ENCODE measurements at regions not wholly inside any gene's neighbourhood (a gene's known extent, or its start where the extent isn't known, plus 50 kb on each side); places are given as distances from the start of the nearest gene placed in this dataset.
A peak's percentile ranks its signal among the peaks of the same experiment; 100 is the strongest.
"Not testable (repeated sequence)": the region's sequence is repeated elsewhere in the genome, so short reads cannot be mapped to it uniquely, and the experiment has no call there.

DNA sequence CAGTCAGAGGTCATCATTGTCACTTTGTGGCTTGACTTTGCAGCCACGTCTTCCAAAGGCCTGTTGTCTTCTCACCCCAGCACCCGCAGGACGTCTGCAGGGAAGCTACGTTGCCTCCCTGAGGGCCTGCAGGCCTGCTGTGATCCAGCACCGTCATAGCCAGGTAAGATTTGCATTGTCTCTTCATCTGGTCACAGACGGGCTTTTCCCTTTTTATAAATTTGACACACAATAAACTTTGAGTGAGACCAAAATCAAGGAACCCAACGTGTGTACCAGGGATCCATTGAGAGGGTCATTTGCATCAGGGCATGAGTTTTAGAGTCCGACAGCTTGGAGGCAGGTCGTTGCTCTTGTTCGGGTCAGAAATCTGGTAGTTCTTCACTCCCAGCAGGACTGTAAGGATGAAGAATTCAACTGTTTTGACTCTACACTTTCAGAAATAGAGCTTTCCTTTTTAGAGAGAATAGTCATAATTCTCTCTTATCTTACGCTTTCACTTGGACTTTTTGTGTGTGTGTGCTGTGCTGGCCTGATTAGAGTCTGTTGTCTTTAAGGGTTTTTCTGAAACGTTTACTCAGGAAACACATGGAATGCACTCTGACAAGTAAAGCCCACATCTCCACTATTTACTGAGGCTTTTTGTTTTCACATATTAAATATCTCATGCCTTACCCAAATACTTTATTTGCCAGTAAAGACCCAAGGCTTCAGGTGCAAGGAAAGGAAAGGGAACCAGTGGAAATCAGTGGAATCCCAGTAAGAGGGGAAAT lies 177.2 kb upstream of the TAB2 start:
- Mint-ChIP-seq H3K9me3 (ENCODE audit: unreplicated experiment) (no peaks in the 10 kb centered on the region), H3K4me3 (ENCODE audit: unreplicated experiment) (no peak overlapping the region), H3K36me3 (ENCODE audit: low read depth, unreplicated experiment) (no peaks in the 10 kb centered on the region), H3K27ac (ENCODE audit: unreplicated experiment) (peak overlapping the region; percentile 89), H3K27me3 (ENCODE audit: unreplicated experiment) (no peaks in the 10 kb centered on the region), H3K4me1 (ENCODE audit: unreplicated experiment) (peaks cover 17% of the 10 kb centered on the region)
- no peak for DNase-seq (ENCODE audit: low spot score)
- TF ChIP-seq, protein P1, sequence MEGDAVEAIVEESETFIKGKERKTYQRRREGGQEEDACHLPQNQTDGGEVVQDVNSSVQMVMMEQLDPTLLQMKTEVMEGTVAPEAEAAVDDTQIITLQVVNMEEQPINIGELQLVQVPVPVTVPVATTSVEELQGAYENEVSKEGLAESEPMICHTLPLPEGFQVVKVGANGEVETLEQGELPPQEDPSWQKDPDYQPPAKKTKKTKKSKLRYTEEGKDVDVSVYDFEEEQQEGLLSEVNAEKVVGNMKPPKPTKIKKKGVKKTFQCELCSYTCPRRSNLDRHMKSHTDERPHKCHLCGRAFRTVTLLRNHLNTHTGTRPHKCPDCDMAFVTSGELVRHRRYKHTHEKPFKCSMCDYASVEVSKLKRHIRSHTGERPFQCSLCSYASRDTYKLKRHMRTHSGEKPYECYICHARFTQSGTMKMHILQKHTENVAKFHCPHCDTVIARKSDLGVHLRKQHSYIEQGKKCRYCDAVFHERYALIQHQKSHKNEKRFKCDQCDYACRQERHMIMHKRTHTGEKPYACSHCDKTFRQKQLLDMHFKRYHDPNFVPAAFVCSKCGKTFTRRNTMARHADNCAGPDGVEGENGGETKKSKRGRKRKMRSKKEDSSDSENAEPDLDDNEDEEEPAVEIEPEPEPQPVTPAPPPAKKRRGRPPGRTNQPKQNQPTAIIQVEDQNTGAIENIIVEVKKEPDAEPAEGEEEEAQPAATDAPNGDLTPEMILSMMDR (IDR thresholded peaks at IDR 0.05; ENCODE audit: unreplicated experiment) = no peak

DNA sequence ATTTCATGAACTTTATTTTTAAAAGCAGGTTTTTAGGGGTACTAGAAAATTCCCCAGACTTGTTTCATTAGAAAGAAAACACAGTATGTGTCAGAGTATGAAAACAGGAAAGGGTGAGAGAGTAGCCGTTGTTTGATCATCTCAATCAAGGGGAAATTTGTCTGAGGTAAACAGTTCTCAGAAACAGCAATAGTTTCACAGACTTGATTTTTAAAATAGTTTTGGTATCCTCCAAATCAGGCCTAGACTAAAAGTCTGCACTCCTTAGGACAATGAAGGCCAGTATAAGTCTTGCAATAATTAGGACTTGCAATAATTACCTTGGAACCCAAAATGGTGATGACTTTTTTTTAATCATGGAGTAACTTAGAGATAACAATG lies 176.6 kb upstream of the TAB2 start:
- Mint-ChIP-seq H3K4me1 (ENCODE audit: unreplicated experiment) (peaks cover 17% of the 10 kb centered on the region), H3K27ac (ENCODE audit: unreplicated experiment) (peak overlapping the region; percentile 89), H3K4me3 (ENCODE audit: unreplicated experiment) (no peak overlapping the region), H3K9me3 (ENCODE audit: unreplicated experiment) (no peaks in the 10 kb centered on the region), H3K36me3 (ENCODE audit: low read depth, unreplicated experiment) (no peaks in the 10 kb centered on the region), H3K27me3 (ENCODE audit: unreplicated experiment) (no peaks in the 10 kb centered on the region)
- TF ChIP-seq, protein P1 (IDR thresholded peaks at IDR 0.05; ENCODE audit: unreplicated experiment) = no peak
- no peak for DNase-seq (ENCODE audit: low spot score)

DNA sequence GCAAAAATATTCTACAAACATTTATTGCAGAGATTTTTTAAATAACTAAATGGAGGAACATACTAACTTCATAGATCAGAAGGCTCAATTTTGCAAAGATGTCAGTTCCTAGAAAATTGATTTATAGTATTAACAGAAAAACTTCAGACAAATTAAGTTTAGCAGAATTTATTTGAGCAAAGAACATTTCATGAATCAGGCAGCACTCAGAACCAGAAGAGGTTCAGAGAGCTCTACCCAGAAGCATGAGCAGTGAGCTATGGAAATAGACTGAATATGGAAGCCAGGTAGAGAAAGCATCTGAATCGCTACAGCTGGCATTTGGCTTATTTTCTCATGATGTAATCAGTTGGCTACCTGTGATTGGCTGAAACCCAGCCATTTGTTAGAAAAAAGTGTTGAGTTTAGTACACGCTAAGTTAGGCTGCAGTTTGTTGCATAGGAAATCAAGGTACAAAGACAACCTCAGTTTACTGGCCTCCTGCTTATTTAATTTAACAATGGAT lies 174.5 kb upstream of the TAB2 start:
- Mint-ChIP-seq H3K4me1 (ENCODE audit: unreplicated experiment) (peaks cover 17% of the 10 kb centered on the region), H3K27me3 (ENCODE audit: unreplicated experiment) (no peaks in the 10 kb centered on the region), H3K36me3 (ENCODE audit: low read depth, unreplicated experiment) (no peaks in the 10 kb centered on the region), H3K27ac (ENCODE audit: unreplicated experiment) (no peak overlapping the region), H3K4me3 (ENCODE audit: unreplicated experiment) (no peak overlapping the region), H3K9me3 (ENCODE audit: unreplicated experiment) (no peaks in the 10 kb centered on the region)
- DNase-seq (ENCODE audit: low spot score) = no peak
- TF ChIP-seq, protein P1 (IDR thresholded peaks at IDR 0.05; ENCODE audit: unreplicated experiment) = no peak

DNA sequence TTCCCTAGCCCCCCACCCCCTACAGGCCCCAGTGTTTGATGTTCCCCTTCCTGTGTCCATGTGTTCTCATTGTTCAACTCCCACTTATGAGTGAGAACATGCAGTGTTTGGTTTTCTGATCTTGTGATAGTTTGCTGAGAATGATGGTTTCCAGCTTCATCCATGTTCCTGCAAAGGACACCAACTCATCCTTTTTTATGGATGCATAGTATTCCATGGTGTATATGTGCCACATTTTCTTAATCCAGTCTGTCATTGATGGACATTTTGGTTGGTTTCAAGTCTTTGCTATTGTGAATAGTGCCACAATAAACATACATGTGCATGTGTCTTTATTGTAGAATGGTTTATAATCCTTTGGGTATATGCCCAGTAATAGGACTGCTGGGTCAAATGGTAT lies 171.7 kb upstream of the TAB2 start:
- H3K4me1 Mint-ChIP-seq (ENCODE audit: unreplicated experiment); DNase-seq (ENCODE audit: low spot score); H3K4me3 Mint-ChIP-seq (ENCODE audit: unreplicated experiment); H3K27me3 Mint-ChIP-seq (ENCODE audit: unreplicated experiment); H3K36me3 Mint-ChIP-seq (ENCODE audit: low read depth, unreplicated experiment); H3K9me3 Mint-ChIP-seq (ENCODE audit: unreplicated experiment); H3K27ac Mint-ChIP-seq (ENCODE audit: unreplicated experiment): not testable (repeated sequence)

DNA sequence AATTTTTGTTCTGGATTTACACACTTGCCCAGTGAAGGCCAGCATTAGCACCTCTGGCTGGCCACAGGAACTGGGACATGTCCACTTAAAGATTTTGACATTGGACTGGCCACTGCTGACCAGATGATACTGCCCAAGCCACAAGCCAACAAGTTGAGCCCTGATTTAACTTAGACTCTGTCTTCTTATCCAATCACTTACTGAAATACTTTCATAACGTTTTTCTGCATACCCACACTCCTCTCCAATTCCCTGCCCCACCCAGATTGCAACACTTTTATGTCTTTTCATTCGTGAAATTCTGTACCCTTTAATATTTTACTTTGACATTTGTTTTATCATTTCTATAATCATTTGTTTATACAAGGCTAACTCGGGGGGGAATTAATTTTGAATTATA lies 170.3 kb upstream of the TAB2 start:
- H3K36me3 Mint-ChIP-seq (ENCODE audit: low read depth, unreplicated experiment) = no peaks in the 10 kb centered on the region
- no peak for DNase-seq (ENCODE audit: low spot score)
- TF ChIP-seq, protein P1 (IDR thresholded peaks at IDR 0.05; ENCODE audit: unreplicated experiment) = no peak
- H3K4me1 Mint-ChIP-seq (ENCODE audit: unreplicated experiment) = peaks cover 5% of the 10 kb centered on the region
- H3K4me3 Mint-ChIP-seq (ENCODE audit: unreplicated experiment) = no peak overlapping the region
- H3K27me3 Mint-ChIP-seq (ENCODE audit: unreplicated experiment) = peaks cover 3% of the 10 kb centered on the region
- H3K9me3 Mint-ChIP-seq (ENCODE audit: unreplicated experiment) = no peaks in the 10 kb centered on the region
- H3K27ac Mint-ChIP-seq (ENCODE audit: unreplicated experiment) = no peak overlapping the region
